ENCODE measurements at regions not wholly inside any gene's neighbourhood (a gene's known extent, or its start where the extent isn't known, plus 50 kb on each side); places are given as distances from the start of the nearest gene placed in this dataset.

- H3K36me3 ChIP-seq = no peaks in the 10 kb centered on the region
- no peaks in the 10 kb centered on the region for H3K4me1 ChIP-seq
- no peaks in the 10 kb centered on the region for H3K27me3 ChIP-seq
- H3K9me3 ChIP-seq = no peaks in the 10 kb centered on the region
- no peak for DNase-seq
- TF ChIP-seq CTCF (IDR thresholded peaks at IDR 0.05; ENCODE audit: low read depth, low read length) = no peak
- no peak overlapping the region for H3K4me3 ChIP-seq (ENCODE audit: low read depth, low read length)
Measured at GRCh38 chr20:11056414-11056813, 382.6 kb upstream of the JAG1 start.

GRCh38 chr20:11057624-11058023, 383.8 kb upstream of the JAG1 start:
- DNase-seq = no peak
- no peaks in the 10 kb centered on the region for H3K9me3 ChIP-seq
- TF ChIP-seq CTCF (IDR thresholded peaks at IDR 0.05; ENCODE audit: low read depth, low read length) = no peak
- H3K4me1 ChIP-seq = no peaks in the 10 kb centered on the region
- no peak overlapping the region for H3K4me3 ChIP-seq (ENCODE audit: low read depth, low read length)
- no peaks in the 10 kb centered on the region for H3K27me3 ChIP-seq
- no peaks in the 10 kb centered on the region for H3K36me3 ChIP-seq

GRCh38 chr20:11059659-11060058, 385.9 kb upstream of the JAG1 start:
- H3K4me1 ChIP-seq = no peaks in the 10 kb centered on the region
- TF ChIP-seq CTCF (IDR thresholded peaks at IDR 0.05; ENCODE audit: low read depth, low read length) = no peak
- no peak for DNase-seq
- H3K27me3 ChIP-seq = no peaks in the 10 kb centered on the region
- H3K36me3 ChIP-seq = no peaks in the 10 kb centered on the region
- no peaks in the 10 kb centered on the region for H3K9me3 ChIP-seq
- no peak overlapping the region for H3K4me3 ChIP-seq (ENCODE audit: low read depth, low read length)

- Histone ChIP-seq H3K27me3 (no peaks in the 10 kb centered on the region), H3K4me1 (no peaks in the 10 kb centered on the region), H3K9me3 (no peaks in the 10 kb centered on the region), H3K36me3 (no peaks in the 10 kb centered on the region), H3K4me3 (ENCODE audit: low read depth, low read length) (no peak overlapping the region)
- TF ChIP-seq CTCF (IDR thresholded peaks at IDR 0.05; ENCODE audit: low read depth, low read length) = no peak
- no peak for DNase-seq
Measured at GRCh38 chr20:11060423-11061185, 386.8 kb upstream of the JAG1 start.

- H3K36me3 ChIP-seq = no peaks in the 10 kb centered on the region
- no peaks in the 10 kb centered on the region for H3K9me3 ChIP-seq
- no peak for TF ChIP-seq CTCF (IDR thresholded peaks at IDR 0.05; ENCODE audit: low read depth, low read length)
- no peak for DNase-seq
- H3K27me3 ChIP-seq = no peaks in the 10 kb centered on the region
- H3K4me3 ChIP-seq (ENCODE audit: low read depth, low read length) = no peak overlapping the region
- no peaks in the 10 kb centered on the region for H3K4me1 ChIP-seq
Measured at GRCh38 chr20:11063444-11063843, 389.6 kb upstream of the JAG1 start.

- DNase-seq = no peak
- Histone ChIP-seq H3K27me3 (no peaks in the 10 kb centered on the region), H3K9me3 (no peaks in the 10 kb centered on the region), H3K36me3 (no peaks in the 10 kb centered on the region), H3K4me1 (no peaks in the 10 kb centered on the region), H3K4me3 (ENCODE audit: low read depth, low read length) (no peak overlapping the region)
- no peak for TF ChIP-seq CTCF (IDR thresholded peaks at IDR 0.05; ENCODE audit: low read depth, low read length)
Measured at GRCh38 chr20:11064946-11065345, 391.1 kb upstream of the JAG1 start.
